Effector memory CD8-positive, alpha-beta T cell (primary cell): ENCODE measurements at regions not wholly inside any gene's neighbourhood (a gene's known extent, or its start where the extent isn't known, plus 50 kb on each side); places are given as distances from the start of the nearest gene placed in this dataset.

Source experiments
- ATAC-seq: fragments of 150-1000 bp; cut with Tn5 transposase; replicated peaks from 2 replicates; pipeline ENCODE4 v1.10.0; 2021; ENCODE audit warnings: mild to moderate bottlenecking, moderate library complexity
- DNase-seq, 3 experiments: peaks; one replicate each; pipeline ENCODE4 v3.0.0; 2021
- H3K27ac Mint-ChIP-seq, 2 donors: one replicate each; pipeline ENCODE4 v1.8.0; 2022; ENCODE audit warnings: mild to moderate bottlenecking in 2 of 2, mixed read lengths in 2 of 2, moderate library complexity in 2 of 2
- H3K27me3 Mint-ChIP-seq, 2 donors: one replicate each; pipeline ENCODE4 v1.8.0; 2022; ENCODE audit warnings: mixed read lengths in 2 of 2
- H3K36me3 Mint-ChIP-seq: one replicate; pipeline ENCODE4 v1.8.0; 2022; ENCODE audit warnings: mild to moderate bottlenecking, moderate library complexity, mixed read lengths; ENCODE audit not compliant: insufficient read depth
- H3K4me1 Mint-ChIP-seq, 2 donors: one replicate each; pipeline ENCODE4 v1.8.0; 2022; ENCODE audit warnings: low read depth in 2 of 2, mixed read lengths in 2 of 2
- H3K4me3 Mint-ChIP-seq, 2 donors: one replicate each; pipeline ENCODE4 v1.8.0; 2022; ENCODE audit warnings: mild to moderate bottlenecking in 2 of 2, mixed read lengths in 2 of 2, moderate library complexity in 2 of 2
- H3K9me3 Mint-ChIP-seq, 2 donors: one replicate each; pipeline ENCODE4 v1.8.0; 2022; ENCODE audit warnings: mixed read lengths in 2 of 2

- ATAC-seq (no peak), DNase-seq (no peak)
- peaks cover 64 to 79% of the 10 kb centered on the region in 2 donors for H3K27me3 Mint-ChIP-seq
- H3K36me3 Mint-ChIP-seq, result no peaks in the 10 kb centered on the region
- H3K4me3 Mint-ChIP-seq, result no peak overlapping the region
- no peak overlapping the region for H3K27ac Mint-ChIP-seq
- H3K9me3 Mint-ChIP-seq, result no peaks in the 10 kb centered on the region
- H3K4me1 Mint-ChIP-seq, result peaks cover 0 to 2% of the 10 kb centered on the region in 2 donors
These were observed 456.0 kb downstream of the GATA3 start for GRCh38 chr10:8510471-8510870.

- Mint-ChIP-seq H3K4me1 (peaks cover 0 to 2% of the 10 kb centered on the region in 2 donors), H3K27ac (no peak overlapping the region), H3K27me3 (peaks cover 65 to 80% of the 10 kb centered on the region in 2 donors), H3K36me3 (no peaks in the 10 kb centered on the region), H3K4me3 (no peak overlapping the region), H3K9me3 (no peaks in the 10 kb centered on the region)
- ATAC-seq (no peak), DNase-seq (no peak)
These were observed 456.5 kb downstream of the GATA3 start for GRCh38 chr10:8511026-8511425.

GRCh38 chr10:8513155-8514147 lies 459.0 kb downstream of the GATA3 start:
- Mint-ChIP-seq H3K27me3 (peaks cover 63 to 76% of the 10 kb centered on the region in 2 donors), H3K36me3 (no peaks in the 10 kb centered on the region)
- no peak for ATAC-seq

GRCh38 chr10:8520382-8520781 lies 465.9 kb downstream of the GATA3 start:
- Mint-ChIP-seq H3K4me1 (no peaks in the 10 kb centered on the region), H3K27me3 (peaks cover 45 to 67% of the 10 kb centered on the region in 2 donors), H3K4me3 (no peak overlapping the region), H3K36me3 (no peaks in the 10 kb centered on the region), H3K9me3 (no peaks in the 10 kb centered on the region), H3K27ac (no peak overlapping the region)
- DNase-seq (no peak), ATAC-seq (no peak)

More at GRCh38 chr10:8513155-8514147, 459.0 kb downstream of the GATA3 start:
- Mint-ChIP-seq H3K27ac (no peak overlapping the region), H3K9me3 (no peaks in the 10 kb centered on the region), H3K4me1 (peaks cover 0 to 2% of the 10 kb centered on the region in 2 donors), H3K4me3 (no peak overlapping the region)
- no peak for DNase-seq

- Mint-ChIP-seq H3K4me3 (no peak overlapping the region), H3K4me1 (no peaks in the 10 kb centered on the region), H3K9me3 (no peaks in the 10 kb centered on the region), H3K27ac (no peak overlapping the region), H3K36me3 (no peaks in the 10 kb centered on the region), H3K27me3 (peaks cover 29 to 53% of the 10 kb centered on the region in 2 donors)
- DNase-seq, result no peak
- no peak for ATAC-seq
These were observed 473.3 kb downstream of the GATA3 start for GRCh38 chr10:8527773-8528172.

GRCh38 chr10:8531116-8531515 lies 476.6 kb downstream of the GATA3 start:
- H3K27me3 Mint-ChIP-seq, result peaks cover 30 to 49% of the 10 kb centered on the region in 2 donors
- no peak for DNase-seq
- ATAC-seq, result no peak
- H3K9me3 Mint-ChIP-seq, result no peaks in the 10 kb centered on the region
- H3K36me3 Mint-ChIP-seq, result no peaks in the 10 kb centered on the region
- H3K4me3 Mint-ChIP-seq, result no peak overlapping the region
- no peak overlapping the region for H3K27ac Mint-ChIP-seq
- no peaks in the 10 kb centered on the region for H3K4me1 Mint-ChIP-seq

- H3K4me1 Mint-ChIP-seq, result no peaks in the 10 kb centered on the region
- H3K4me3 Mint-ChIP-seq, result no peak overlapping the region
- no peaks in the 10 kb centered on the region for H3K36me3 Mint-ChIP-seq
- ATAC-seq (no peak), DNase-seq (no peak)
- no peaks in the 10 kb centered on the region for H3K9me3 Mint-ChIP-seq
- no peak overlapping the region for H3K27ac Mint-ChIP-seq
- H3K27me3 Mint-ChIP-seq, result peaks cover 16 to 37% of the 10 kb centered on the region in 2 donors
These were observed 478.2 kb downstream of the GATA3 start for GRCh38 chr10:8532647-8533046.

GRCh38 chr10:8533462-8533861 lies 479.0 kb downstream of the GATA3 start:
- no peaks in the 10 kb centered on the region for H3K4me1 Mint-ChIP-seq
- H3K27me3 Mint-ChIP-seq, result peaks cover 8 to 37% of the 10 kb centered on the region in 2 donors
- H3K4me3 Mint-ChIP-seq, result no peak overlapping the region
- ATAC-seq (no peak), DNase-seq (no peak)
- H3K27ac Mint-ChIP-seq, result no peak overlapping the region
- no peaks in the 10 kb centered on the region for H3K36me3 Mint-ChIP-seq
- H3K9me3 Mint-ChIP-seq, result no peaks in the 10 kb centered on the region

GRCh38 chr10:8534096-8534495 lies 479.6 kb downstream of the GATA3 start:
- ATAC-seq, result no peak
- DNase-seq, result no peak
- H3K27ac Mint-ChIP-seq, result no peak overlapping the region
- H3K4me3 Mint-ChIP-seq, result no peak overlapping the region
- H3K36me3 Mint-ChIP-seq, result no peaks in the 10 kb centered on the region
- H3K27me3 Mint-ChIP-seq, result peaks cover 2 to 36% of the 10 kb centered on the region in 2 donors
- H3K4me1 Mint-ChIP-seq, result no peaks in the 10 kb centered on the region
- no peaks in the 10 kb centered on the region for H3K9me3 Mint-ChIP-seq

GRCh38 chr10:8534891-8535290 lies 480.4 kb downstream of the GATA3 start:
- no peak overlapping the region for H3K4me3 Mint-ChIP-seq
- H3K9me3 Mint-ChIP-seq, result no peaks in the 10 kb centered on the region
- no peaks in the 10 kb centered on the region for H3K4me1 Mint-ChIP-seq
- no peak for DNase-seq
- no peak overlapping the region for H3K27ac Mint-ChIP-seq
- H3K27me3 Mint-ChIP-seq, result peaks cover 0 to 43% of the 10 kb centered on the region in 2 donors
- no peak for ATAC-seq
- H3K36me3 Mint-ChIP-seq, result no peaks in the 10 kb centered on the region

GRCh38 chr10:8539056-8539455 lies 484.6 kb downstream of the GATA3 start:
- H3K27ac Mint-ChIP-seq, result no peak overlapping the region
- DNase-seq (no peak), ATAC-seq (no peak)
- H3K4me1 Mint-ChIP-seq, result no peaks in the 10 kb centered on the region
- H3K27me3 Mint-ChIP-seq, result peaks cover 0 to 35% of the 10 kb centered on the region in 2 donors
- no peaks in the 10 kb centered on the region for H3K9me3 Mint-ChIP-seq
- H3K4me3 Mint-ChIP-seq, result no peak overlapping the region
- no peaks in the 10 kb centered on the region for H3K36me3 Mint-ChIP-seq

- no peak for DNase-seq
- no peak for ATAC-seq
- H3K4me3 Mint-ChIP-seq, result no peak overlapping the region
- H3K9me3 Mint-ChIP-seq, result no peaks in the 10 kb centered on the region
- peaks cover 4 to 22% of the 10 kb centered on the region in 2 donors for H3K27me3 Mint-ChIP-seq
- H3K27ac Mint-ChIP-seq, result no peak overlapping the region
- H3K4me1 Mint-ChIP-seq, result no peaks in the 10 kb centered on the region
- no peaks in the 10 kb centered on the region for H3K36me3 Mint-ChIP-seq
These were observed 489.0 kb downstream of the GATA3 start for GRCh38 chr10:8543361-8544056.

- Mint-ChIP-seq H3K4me1 (no peaks in the 10 kb centered on the region), H3K4me3 (no peak overlapping the region), H3K27ac (no peak overlapping the region), H3K27me3 (peaks cover 9 to 18% of the 10 kb centered on the region in 2 donors), H3K9me3 (no peaks in the 10 kb centered on the region), H3K36me3 (no peaks in the 10 kb centered on the region)
- no peak for DNase-seq
- ATAC-seq, result no peak
These were observed 489.5 kb downstream of the GATA3 start for GRCh38 chr10:8544057-8544380.

- peaks cover 13 to 14% of the 10 kb centered on the region in 2 donors for H3K27me3 Mint-ChIP-seq
- no peaks in the 10 kb centered on the region for H3K36me3 Mint-ChIP-seq
- no peak overlapping the region for H3K27ac Mint-ChIP-seq
- H3K9me3 Mint-ChIP-seq, result no peaks in the 10 kb centered on the region
- DNase-seq (no peak), ATAC-seq (no peak)
- no peaks in the 10 kb centered on the region for H3K4me1 Mint-ChIP-seq
- H3K4me3 Mint-ChIP-seq, result no peak overlapping the region
These were observed 490.0 kb downstream of the GATA3 start for GRCh38 chr10:8544500-8544899.
